Activated CD8-positive, alpha-beta memory T cell treated with anti-CD3 and anti-CD28 coated beads, Interleukin-2, amount 50 U/mL, for 24 hours (primary cell): ENCODE measurements at regions not wholly inside any gene's neighbourhood (a gene's known extent, or its start where the extent isn't known, plus 50 kb on each side); places are given as distances from the start of the nearest gene placed in this dataset.
"Not testable (repeated sequence)": the region's sequence is repeated elsewhere in the genome, so short reads cannot be mapped to it uniquely, and the experiment has no call there.

Experiments used
- DNase-seq: peaks from one replicate; pipeline ENCODE4 v3.0.0-alpha.2; 2020; ENCODE audit errors: extremely low read depth

DNA sequence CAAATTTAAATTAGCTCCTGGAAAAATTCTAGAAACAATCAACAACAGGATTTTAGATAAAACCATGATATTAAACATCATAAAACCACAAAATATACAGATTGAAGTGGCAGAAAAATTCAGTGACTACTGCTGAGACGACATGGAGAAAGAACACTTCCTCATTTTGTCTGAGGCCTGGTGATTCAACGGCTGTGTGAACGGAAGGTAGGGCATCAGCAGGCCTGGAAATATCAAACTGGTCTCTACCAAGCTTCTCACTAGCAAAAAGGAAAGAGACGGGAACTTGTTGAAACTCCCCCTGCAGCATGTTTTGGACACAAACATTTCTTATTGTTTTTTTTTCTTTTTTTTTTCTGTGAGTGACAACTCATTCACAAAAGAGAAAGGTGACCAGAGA, 58.0 kb upstream of the AHI1 start:
- no peak for DNase-seq

DNA sequence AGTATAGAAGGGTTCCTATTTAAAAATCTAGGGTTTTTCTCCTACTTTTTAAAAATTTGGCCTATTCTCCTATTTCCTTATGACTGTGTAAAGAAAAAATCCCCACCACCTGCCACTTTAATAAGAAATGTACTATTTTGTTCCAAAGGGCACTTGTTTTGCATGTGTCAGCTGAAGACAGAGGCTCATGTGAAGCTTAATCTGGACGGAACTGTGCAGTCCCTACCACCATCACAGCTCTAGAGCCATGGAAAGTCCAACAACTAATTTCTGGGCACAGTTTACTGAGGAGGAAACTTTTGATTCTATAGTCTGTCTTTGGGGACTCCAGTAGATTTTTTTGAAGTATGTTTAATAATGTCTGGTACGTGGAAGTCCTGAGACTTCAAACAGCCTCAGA, 60.0 kb upstream of the AHI1 start:
- DNase-seq, result no peak

DNA sequence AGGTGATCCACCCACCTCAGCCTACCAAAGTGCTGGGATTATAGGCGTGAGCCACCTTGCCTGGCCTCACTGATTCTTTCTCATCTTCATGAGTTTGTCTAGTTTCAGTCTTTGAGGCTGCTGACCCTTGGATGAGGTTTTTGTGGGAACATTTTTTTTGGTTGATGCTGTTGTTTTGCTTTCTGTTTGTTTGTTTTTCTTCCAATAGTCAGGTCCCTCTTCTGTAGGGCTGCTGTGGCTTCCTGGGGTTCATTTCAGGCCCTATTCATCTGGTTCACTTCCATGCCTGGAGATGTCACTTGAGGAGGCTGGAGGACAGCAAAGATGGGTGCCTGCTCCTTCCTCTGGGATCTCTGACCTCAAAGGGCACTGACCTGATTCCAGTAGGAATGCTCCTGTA, 68.1 kb upstream of the AHI1 start:
- DNase-seq, result not testable (repeated sequence)

DNA sequence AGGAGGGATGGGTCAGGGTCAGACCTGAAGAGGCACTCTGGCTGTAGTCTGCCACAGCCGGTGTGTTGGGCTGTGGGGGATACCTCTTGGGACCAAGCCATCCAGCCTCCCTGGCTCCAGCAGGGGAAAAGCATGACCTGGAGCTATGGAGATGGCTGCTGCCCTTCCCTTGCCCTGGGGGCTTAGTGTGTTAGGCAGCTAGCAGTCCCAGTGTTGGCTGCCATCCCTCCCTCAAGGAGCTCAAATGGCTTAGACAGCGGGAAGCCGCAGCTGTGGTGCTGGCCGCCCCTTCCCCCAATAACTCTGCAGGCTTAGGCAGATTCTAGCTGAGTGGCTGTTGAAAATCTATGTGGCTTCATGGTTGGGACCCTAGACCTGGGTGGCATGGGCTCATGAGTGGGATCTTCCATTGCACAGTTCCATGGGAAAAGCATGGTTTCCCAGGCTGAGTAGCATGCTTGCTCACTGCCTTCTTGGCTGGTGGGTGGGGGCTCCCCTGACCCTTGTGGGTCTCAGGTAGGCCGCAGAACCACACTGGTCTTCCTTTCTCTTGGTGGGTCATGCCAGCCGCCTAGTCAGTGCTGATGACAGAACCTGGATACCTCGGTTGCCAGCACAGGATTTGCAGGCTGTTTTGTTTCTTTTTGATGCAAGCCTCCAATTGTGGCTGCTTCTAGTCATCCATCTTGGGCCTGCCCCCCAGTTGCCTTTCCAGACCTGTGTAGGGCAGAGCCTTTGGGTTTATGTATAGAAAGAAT, 69.0 kb upstream of the AHI1 start:
- no peak for DNase-seq

DNA sequence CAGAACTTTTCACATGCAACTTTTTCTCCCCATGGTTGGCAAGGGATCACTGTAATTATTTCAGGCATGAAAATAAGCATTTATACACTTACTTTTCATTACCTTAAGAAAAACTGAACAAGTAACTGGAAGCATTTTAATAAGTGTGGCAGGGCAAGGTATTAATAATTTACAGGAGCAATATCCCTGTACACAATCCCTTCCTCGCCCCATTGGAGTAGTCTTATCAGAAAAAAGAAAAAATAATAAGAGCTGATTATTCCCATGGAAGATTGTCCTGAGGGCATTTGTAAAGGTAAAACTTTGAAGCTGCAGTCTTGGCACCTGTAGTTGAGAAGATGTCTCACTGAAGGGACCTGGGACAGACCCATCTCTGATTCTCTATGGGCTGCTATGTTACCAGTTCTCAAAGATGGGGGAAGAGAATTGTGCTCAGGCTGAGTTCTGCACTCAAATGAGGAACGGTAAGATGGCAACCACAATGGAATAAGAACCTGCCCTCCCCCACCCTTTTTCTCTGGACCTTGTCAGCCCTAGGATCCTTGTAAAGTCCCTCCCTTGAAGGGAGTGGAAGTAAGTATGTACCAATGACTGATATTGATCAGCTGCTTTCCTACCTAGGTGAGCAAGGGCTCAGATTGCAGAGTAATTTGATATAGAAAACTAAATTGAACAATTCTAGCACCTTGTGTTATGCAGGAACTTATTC, 70.0 kb upstream of the AHI1 start:
- no peak for DNase-seq

DNA sequence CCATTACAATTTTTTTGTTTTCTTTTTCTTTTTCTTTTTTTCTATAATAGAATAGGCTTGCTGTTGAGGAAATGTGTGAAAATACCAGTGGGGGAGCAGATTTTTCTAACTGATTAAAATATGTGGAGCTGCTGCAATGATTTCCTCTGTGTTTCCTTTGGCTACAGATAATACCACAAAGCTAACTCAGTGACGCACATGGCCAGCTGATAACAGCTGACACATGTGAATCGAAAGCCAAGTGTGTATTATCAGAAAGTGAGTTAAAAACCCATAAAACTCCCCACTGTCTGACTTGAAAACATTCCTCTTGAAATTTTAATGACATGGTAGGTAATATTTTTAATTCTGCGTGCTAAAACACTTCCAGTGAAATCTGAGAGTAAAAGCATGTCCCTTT, 70.8 kb upstream of the AHI1 start:
- DNase-seq, result no peak

DNA sequence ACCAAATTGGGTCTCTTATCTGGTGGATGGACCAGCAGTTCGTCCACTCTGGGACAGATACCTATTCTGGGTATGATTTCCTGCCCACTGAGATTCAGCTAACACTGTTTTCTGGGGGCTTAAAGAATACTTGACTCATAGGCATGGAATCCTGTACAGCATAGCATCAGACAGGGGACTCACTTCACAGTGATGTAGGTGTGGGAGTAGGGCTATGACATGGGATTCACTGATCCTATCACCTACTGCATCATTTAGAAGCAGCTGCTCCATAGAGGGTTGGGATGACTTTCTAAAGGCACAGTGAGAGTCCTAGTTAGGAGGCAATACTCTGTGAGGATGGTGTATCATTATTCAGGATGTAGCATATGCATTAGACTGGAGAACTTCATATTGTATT, 74.5 kb upstream of the AHI1 start:
- no peak for DNase-seq

DNA sequence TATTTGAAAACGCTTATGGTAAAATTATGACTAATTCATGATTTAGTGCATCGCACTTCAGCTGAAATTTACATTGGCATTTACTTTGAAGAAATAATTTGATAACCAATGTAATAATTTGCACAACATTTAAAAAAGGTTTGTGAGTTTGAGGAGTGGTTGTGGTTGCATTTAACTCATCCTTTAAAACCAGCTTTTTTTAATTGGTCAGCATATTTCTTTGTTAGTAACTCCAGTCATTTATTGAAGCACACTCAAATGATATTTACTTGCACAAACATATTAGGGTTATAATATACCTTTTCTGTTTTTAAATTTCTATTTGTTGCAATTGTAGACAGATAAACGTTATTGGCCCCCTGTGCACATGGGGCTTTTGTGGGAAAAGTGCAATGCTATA, 78.1 kb upstream of the AHI1 start:
- no peak for DNase-seq

DNA sequence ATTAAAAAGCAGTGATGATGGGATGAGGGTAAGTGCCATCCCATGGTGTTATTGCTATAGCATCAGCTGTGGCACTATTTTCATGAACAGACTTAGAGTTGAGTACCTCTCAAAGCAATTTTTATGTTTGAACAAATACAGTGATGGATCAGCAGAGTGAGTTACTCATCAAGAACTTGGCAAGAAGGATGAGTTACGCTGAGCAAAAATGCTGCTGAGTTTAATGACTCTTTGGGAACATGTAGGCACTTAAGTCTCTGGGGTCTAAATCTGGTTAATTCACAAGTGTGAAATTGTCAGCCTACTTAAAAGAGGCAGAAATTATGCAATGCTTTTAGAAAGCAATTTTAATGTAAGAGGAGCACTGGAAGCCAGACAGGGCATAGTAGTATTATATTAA, 78.5 kb upstream of the AHI1 start:
- no peak for DNase-seq

DNA sequence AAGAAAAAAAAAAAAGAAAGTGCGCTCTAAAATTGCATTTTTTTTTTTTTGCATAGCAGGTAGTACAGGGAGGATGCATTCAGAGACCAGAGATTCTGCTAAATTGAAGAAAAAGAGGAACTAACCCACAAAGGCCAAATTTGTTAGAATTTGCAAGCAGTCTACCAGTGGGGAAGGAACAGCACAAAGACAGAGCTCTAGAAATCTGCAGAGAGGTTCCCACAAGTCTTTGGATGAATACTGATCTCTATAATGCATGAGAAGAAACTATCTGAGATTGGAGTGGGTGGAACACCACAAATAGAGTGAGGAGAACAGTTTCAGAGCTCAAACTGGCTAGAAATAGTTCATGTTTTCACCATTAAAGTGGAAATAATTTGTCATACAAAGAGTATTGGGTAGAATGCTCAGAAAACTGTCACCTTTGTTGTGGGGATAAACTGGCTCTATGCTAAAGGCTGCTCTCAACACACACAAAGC, 79.6 kb upstream of the AHI1 start:
- DNase-seq, result no peak

DNA sequence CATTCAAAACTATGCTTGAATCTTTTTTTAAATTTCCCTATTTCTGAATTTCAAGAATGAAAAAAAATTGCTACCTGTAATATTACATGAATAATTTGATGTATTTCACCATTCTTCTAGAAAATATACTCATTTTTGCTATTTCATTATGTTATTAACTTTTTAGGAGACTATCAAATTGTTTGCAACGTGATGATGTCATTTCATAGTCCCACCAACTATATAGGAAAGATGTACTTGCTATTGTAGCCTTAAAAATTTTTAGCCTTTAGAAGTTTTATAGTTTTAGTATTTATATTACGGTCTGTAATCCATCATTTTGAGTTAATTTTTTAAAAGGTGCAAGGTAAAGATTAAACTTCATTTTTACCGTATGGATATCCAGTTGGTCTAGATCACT, 81.4 kb upstream of the AHI1 start:
- DNase-seq, result no peak

DNA sequence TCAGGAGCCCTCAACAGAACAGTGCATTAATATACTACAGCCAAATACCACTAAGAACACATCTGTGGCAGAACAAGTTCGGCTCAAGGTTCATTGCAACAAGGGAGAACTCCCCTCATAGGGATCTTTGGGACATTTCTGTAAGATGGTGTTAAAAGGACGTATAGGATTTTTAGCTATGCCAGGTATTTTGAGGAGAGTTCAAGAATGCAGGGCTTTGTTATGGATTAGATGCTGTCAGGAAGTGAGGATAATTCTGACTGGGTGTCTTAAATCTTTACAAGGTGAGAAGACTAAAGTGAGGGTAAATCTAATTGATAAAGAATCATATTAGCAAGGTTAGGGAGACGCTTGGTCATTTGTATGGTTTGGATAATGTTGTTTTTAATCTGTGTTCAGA, 83.7 kb upstream of the AHI1 start:
- no peak for DNase-seq

DNA sequence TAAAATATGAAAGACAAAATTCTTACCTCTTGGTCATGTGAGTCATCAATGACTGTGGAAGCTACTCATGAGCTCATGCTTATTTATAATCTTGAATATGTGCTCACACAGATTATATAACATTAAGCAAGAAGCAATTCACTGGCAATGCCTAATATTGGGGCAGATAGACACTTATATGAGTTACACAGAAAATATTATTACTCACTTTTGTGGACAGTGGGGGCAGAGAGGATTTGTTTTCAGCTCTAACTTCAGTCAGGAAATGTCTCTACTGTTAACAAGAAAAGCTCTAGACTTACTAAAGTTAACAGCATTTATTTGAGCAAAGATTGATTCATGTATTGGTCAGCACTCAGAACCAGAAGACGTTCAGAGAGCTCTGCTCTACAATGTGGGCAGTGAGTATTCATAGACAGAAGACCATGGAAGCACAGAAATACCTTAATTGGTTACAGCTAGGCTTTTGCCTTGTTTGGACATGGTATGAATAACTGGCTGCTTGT, 85.8 kb upstream of the AHI1 start:
- DNase-seq, result no peak

DNA sequence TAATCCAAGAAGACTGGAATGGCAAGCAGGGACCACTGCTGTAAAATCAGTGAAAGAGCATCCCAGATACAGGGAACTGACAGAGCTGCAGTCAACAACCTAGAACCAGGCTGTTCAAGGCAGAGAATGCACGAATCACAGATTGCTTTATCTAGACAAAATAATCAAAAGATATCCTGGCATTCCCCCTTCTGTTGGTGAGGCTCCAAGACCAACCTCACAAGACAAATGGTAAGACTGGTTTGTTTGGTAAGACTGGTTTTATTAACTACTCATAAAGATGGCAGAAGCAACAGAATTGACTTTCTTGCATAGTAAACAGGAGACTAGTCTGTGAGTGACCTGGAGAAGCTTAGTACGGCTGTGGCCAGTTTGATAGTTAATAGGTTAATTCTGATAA, 88.8 kb upstream of the AHI1 start:
- DNase-seq, result no peak

DNA sequence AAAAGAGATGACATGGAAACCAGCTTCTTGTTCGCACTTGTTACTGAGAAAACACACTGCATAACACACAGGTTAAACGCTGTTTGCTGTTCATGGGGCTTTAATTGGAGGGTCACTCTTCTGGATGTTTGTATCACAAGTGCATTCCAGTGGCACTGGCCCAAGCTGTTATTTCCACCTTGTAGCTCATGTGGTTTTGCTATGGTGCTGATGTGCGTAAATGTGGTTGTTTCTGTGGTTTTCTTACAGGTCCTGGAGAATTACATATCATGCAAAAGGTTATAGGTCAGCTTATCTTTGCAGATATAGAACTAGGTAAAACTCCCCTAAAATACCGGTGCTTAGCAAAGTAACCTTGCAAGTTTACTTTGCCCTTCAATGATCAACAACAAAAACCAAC, 89.3 kb upstream of the AHI1 start:
- no peak for DNase-seq

DNA sequence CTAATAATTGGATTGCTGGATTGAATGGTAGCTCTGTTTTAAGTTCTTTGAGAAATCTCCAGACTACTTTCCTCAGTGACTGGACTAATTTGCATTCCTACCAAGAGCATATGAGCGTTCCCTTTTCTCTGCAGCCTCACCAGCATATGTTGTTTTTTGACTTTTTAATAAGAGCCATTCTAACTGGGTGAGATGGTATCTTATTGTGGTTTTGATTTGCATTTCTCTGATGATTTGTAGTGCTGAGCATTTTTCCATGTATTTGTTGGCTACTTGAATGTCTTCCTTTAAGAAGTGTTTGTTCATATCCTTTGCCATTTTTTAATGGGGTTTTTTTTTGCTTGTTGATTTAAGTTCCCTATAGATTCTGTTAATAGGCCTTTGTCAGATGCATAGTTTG, 94.7 kb upstream of the AHI1 start:
- DNase-seq, result no peak

DNA sequence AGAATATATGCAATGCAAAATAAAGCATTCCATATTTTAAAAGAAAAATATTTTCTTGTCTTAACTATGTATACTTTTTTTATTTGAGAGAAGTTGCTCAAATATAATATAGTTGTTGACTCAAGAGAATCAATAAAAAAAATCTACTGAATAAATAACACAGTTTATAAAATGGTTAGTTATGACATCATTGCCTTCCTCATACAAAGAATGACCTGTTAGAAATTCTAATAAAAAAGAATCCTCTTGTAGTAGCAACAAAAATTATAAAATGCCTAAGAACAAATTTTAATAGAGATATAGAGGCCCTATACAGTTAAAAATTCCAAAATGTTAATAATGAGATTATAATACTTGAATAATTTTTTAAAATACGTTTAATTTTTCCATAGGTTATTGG, 96.5 kb upstream of the AHI1 start:
- DNase-seq, result no peak

DNA sequence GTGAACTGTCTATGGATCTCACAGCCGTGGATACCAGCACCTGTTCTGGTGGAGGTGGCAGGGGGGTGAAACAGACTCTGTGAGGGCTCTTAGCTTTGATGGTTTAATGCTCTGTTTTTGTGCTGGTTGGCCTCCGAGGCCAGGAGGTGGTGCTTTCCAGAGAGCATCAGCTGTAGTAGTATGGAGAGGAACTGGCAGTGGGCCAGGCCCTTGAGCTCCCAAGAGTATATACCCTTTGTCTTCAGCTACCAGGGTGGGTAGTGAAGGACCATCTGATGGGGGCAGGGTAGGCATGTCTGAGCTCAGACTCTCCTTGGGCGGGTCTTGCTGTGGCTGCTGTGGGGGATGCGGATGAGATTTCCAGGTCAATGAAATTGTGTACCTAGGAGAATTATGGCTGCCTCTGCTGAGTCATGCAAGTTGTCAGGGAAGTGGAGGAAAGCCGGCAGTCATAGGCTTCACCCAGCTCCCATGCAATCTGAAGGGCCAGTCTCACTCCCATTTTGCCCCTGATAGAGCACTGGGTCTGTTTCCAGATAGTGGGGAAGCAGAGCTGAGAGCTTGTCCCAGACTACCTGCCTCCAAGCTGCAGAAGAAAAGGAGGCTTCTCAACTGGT, 102.7 kb upstream of the AHI1 start:
- DNase-seq, result no peak

DNA sequence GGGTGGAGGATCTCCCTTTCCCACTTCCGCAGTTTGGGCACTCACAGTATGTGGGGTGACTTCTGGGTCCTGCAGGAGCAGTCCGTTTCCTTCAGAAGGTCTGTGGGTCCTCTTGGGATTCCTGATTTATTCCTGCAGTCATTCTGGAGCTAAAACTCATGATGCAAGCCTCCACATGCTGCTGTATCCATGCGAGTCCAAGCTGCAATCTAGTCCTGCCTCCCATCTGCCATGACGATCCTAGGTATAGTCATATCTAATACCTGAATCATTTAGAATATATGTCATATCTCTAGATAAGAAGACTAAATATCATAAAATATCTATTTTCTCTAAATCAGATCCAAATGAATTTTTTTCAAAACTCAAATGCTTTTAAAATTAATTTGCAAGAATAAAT, 103.4 kb upstream of the AHI1 start:
- DNase-seq, result no peak

DNA sequence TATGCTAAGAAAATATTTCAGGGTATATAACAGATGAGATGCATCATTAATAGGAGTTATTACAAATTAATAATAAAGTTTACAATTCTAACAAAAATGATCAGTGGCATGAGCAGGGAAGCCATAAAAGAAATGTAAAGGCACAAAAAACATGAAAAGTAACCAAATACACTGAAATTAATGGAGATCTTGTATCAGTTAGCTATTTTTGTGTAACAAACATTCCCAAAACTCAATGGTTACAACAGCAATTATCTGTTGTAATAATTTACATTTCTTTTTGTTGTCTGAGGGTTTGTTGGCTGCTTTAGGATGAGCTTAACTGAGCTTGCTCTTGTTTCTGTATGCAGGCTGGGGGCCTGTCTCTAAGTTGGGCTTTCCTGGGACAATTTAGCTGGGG, 104.3 kb upstream of the AHI1 start:
- no peak for DNase-seq

DNA sequence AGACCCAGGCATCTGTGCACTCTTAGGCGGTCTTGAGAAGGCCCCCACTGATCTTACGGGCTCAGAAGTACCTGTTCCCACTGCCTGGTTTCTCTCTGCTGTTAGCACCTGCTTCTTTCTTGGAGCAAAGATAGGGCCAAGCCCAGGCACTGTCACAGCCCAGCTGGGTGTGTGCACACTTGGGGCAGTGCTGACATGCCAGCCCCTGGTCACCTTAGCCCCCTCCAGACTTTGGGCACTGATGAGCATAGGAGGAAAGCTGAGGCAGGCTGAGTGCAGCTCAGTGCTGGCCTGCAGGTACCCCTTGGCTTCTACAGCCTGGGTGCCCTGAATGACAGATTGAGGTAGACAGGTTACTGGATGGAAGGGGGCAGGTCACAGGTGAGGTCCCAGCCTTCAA, 105.7 kb upstream of the AHI1 start:
- no peak for DNase-seq

DNA sequence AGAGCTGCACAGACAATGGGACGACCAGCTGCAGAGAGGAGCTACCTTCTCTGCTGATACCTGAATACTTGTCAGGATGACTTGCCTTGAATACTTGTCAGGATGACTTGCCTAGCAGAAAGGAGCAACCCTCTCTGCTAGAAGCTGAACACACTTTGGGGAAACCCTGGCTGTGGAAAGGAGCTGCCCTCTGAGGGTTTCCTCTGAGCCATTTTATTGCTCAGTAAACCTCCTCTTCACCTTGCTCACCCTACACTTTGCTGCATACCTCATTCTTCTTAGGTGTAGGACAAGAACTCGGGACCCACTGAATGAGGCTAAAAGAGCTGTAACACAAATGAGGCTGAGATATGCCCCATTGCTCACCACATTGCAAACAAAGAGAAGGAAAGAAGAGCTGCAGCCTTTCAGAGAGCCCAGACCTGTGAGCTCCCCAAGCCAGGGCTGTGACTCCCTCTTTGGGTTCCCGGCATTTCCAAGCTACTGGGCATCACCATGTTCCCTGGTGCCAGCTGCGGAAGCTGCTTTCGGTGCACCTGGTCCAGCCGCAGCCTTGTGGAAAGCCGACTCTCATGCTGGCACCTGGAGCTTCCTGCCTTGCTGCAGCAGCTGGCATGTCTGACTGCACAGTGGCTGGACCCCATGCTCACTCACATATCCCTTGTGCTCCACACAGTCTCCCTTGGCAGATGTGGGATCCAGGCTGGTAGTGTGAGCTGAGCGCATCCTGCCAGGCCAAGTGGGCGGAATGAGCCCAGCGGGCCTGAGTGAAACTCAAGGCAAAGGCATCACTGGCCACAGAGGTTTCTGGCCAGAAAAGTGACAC, 106.7 kb upstream of the AHI1 start:
- DNase-seq, result no peak
